8988T (cell line): ENCODE measurements at regions not wholly inside any gene's neighbourhood (a gene's known extent, or its start where the extent isn't known, plus 50 kb on each side); places are given as distances from the start of the nearest gene placed in this dataset.

Experiments
- DNase-seq: peaks from one replicate; pipeline ENCODE4 v3.0.0; 2011

GRCh38 chr15:95596496-95596895 lies 734.0 kb upstream of the NR2F2 start:
- DNase-seq: no peak

GRCh38 chr15:95598251-95598855 lies 732.1 kb upstream of the NR2F2 start:
- no peak for DNase-seq

DNA sequence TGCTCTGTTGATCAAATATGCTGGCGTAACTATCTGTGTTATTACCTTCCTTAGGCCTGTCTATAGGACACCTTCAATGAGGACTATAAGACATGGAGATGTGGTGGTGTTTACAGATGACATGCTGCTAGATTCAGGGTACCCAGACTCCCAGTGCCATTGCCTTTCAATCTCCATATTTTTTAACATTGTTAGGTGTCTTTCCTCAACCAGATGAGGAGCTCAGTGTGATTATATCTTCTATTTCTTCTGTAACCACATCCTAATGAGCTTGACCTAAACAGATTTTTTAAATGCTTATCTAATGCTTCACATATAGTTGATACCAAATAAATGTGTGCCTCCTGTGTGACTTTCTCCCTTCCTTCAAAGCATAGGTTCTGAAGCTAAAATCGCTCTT lies 730.1 kb upstream of the NR2F2 start:
- DNase-seq: no peak

DNA sequence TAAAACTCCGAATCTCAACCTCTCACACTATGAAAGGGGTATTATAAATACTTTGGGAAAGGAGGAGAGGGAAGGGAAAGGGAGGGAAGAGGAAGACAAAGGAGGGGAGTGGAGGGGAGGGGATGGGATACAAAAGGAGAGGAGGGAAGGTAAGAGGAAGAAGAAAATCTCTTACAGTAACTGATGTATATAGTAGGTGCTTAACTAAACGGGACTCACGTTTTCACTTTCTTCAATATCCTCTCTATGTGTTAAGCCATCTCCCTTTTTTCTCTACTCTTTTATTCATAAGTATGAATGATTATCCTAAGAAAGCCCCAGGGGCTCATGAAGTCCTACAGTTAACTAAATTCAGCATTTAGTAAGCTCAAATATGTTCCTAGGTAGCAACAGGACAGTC lies 729.6 kb upstream of the NR2F2 start:
- no peak for DNase-seq

DNA sequence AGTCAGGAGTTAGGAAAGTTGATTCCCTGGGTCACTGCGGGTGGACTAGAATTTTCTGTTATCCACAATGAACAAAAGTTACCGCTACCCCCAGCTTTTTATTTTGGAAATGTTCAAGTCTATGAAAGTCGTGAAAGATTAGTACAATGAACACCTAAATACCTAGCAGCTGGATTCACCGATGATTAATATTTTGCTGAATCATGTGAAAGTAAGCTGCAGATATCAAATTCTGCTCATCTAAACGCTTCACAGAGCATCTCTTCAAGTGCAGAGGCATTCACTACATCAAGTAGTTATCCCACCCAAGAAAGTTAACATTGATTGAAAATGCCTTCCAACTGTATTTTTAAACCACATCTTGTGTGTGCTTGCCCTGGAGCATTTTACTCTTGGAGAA lies 729.0 kb upstream of the NR2F2 start:
- DNase-seq: no peak

- DNase-seq: no peak
Measured at GRCh38 chr15:95603802-95604201, 726.7 kb upstream of the NR2F2 start.

DNA sequence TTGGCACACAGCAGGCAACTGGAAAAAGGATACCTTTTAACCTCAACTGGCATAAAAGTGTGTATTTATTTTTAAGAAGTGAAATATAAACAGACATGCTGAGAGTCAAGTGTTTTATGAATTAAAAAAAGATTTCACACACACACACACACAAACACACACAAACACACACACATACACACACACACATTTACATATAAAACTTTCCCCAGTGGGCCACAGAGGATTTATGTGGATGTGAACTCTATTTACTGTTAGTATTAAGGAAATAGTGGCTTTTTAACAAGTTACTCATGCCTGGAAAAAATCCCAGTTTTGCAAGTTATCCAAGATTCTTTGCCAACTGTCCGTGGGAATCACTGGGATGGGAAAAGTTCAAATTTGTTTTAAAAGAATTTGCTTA lies 725.9 kb upstream of the NR2F2 start:
- DNase-seq: no peak

DNA sequence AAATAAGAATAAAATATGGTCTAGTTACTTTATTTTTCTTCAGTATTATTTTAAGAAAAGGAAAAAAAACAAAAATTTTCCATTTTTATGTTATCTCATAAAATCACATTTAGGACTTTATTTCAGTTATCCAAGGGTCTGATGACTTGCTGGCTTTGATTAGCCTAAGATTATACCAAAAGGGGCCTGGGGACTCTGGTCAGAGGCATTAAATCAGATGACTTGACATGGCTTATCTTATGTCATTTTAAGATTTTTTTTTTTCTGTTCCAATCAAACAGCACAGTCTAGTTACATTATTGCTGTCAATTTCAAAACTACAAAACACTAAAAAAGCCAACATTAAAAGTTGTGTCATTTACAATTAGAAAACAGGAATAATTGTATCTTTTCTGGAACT lies 725.4 kb upstream of the NR2F2 start:
- no peak for DNase-seq

GRCh38 chr15:95606551-95606950 lies 723.9 kb upstream of the NR2F2 start:
- no peak for DNase-seq

DNA sequence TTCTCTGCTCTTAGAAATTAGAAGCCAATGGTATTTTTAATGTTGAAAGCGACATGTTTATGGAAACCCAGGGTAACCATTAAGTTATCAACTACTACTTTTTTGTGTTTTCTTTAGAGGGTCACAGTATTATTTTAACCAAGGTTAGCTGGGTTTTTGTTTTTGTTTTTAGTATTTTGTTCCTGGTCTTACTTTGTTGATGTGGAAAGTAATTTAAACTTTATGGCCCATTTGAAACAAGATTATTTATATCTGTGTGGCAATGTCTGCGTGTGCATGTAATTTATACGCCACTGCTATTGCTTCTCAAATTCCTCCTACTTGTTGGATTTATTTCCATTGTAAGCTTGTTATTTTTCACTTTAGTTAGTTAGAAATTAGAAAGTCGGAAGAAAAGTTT lies 722.1 kb upstream of the NR2F2 start:
- no peak for DNase-seq

- DNase-seq: no peak
Measured at GRCh38 chr15:95609096-95609495, 721.4 kb upstream of the NR2F2 start.

- no peak for DNase-seq
Measured at GRCh38 chr15:95610945-95611344, 719.6 kb upstream of the NR2F2 start.

- DNase-seq: no peak
Measured at GRCh38 chr15:95615436-95615835, 715.1 kb upstream of the NR2F2 start.

DNA sequence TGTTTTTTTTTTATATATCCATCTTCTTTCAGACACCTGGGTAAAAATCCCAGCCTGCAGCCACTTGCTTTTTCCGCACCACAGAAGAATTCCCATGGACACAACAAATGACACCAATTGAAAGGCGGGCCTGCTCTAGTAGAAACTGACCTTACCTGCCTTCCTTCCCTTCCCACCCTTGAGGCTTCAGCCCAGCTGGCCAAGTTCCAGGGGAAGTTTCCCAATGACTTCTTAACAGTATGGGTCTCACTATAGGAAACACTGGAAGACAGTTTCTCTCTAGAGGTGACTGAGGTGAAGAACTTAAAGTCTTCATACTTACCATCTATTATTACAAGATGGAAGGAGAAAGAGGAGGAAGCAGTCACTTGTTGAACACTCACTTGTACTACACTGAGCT lies 714.2 kb upstream of the NR2F2 start:
- DNase-seq: no peak

DNA sequence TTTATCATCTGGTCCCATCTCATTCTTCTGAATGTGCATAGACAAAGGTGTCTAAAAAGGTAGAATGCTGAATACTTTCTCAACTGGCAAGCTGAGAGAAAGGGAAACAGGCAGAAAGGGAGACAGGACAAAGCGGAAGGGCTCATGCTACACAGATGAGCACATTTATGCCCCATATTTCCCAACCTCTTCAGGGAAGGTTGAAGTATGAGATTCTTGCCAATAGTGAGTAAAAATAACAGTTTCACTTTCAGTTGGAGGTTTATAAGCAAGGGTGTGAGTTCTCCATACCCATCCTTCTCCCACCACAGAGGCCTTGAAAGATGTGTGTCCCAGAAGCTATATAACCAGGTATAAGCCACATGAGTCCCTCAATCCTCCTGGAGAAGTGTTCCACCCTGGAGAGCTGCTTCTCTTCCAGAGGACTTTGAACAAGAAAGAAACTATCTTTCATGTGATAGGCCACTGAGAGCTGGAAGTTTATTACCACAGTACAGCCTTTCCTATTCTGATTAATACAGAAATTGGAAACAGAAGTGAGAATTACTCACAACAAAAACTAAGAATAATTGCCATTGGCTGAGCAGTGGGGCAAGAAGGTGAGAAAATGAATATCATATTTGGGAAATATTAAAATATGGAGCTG lies 709.4 kb upstream of the NR2F2 start:
- DNase-seq: no peak

GRCh38 chr15:95622843-95623242 lies 707.7 kb upstream of the NR2F2 start:
- DNase-seq: no peak

DNA sequence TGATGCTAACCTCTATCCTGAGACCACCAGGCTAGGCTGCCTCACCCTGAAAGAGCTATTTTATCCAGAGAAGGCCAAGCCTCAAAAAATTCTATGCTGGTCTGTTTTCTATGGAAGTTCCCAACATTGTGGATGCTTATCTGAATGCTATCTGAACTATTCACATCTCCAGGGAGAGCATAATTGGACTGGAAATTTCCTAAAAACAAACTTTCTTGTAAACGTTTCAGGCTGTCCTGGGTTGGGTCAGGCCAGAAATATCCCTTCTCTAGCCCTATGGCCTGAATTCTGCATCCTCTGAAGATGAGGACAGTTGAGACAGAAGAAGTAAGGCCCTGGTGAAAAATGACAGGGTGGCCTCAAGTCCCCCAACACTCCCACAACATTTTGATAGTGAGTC lies 706.4 kb upstream of the NR2F2 start:
- no peak for DNase-seq

DNA sequence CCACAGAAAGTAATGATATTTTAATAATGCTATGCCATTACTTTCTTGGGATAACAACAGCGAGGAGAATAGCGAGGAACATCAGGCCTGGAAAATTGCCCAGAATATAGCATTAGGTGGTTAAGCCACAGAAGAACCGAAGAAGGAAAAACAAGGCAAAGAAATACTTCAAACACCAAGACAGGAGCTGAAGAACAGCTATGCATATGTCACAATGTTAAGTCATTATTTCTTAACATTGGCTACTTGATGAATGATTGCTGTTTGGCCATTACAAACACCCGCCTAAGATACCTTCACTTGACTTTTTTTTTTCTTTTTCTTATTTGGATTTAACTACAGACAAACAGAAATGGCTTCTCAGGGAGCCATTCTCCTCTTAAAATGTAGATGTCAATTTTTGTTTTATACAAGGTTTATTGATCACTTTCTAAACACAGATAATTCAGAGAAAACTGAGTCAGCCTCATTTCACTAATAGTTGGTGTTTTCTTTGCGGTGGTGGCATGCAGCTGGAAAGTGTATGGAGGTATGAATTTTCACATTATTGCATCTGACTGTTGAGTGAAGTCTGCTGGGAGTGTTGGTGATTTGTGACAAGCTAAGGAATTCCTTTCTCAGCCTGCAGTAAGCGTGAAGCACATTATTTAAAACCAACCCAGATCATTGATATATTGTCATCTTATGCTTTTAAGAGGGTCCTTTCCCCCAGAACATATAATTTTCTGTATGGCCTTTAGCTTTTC lies 705.7 kb upstream of the NR2F2 start:
- no peak for DNase-seq

- DNase-seq: no peak
Measured at GRCh38 chr15:95626501-95627361, 703.8 kb upstream of the NR2F2 start.

GRCh38 chr15:95629503-95630168 lies 700.9 kb upstream of the NR2F2 start:
- no peak for DNase-seq

DNA sequence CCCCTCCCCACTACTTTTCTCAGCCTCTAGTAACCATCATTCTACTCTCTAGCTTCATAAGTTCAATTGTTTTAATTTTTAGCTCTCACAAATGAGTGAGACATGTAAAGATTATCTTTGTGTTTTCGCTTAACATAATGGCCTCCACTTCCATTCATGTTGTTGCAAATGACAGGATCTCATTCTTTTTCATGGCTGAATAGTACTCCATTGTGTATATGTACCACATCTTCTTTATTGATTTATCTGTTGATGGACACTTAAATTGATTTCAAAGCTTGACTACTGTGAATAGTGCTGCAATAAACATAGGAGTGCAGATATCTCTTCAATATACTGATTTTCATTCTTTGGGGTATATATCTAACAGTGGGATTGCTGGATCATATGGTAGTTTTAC lies 699.8 kb upstream of the NR2F2 start:
- no peak for DNase-seq

GRCh38 chr15:95635666-95636065 lies 694.8 kb upstream of the NR2F2 start:
- no peak for DNase-seq

DNA sequence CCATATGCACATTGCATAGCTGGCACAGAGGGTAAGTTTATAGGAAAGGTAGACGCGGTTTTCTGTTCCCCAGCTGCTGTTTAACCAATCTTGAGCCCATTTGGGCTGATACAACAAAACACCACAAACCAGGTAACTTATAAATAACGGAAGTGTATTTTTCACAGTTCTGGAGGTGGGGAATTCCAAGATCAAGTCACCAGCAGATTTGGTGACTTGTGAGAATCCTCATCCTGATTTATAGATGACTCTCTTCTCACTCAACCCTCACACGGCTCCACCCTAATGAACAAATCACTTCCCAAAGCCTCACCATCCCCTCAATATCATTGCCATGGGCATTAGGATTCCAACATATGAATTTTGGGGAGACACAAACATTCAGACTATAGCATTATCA lies 694.4 kb upstream of the NR2F2 start:
- no peak for DNase-seq
